OCI-LY3 (cell line): ENCODE measurements at regions not wholly inside any gene's neighbourhood (a gene's known extent, or its start where the extent isn't known, plus 50 kb on each side); places are given as distances from the start of the nearest gene placed in this dataset.

Source experiments
- CTCF ChIP-seq: fragments of 200-600, 300-600 bp; sonication (generic); IDR thresholded peaks from 2 replicates; pipeline ENCODE4 v1.5.1; 2014; ENCODE audit warnings: antibody characterized with exemption, low read length, low read depth
- EZH2phosphoT487 ChIP-seq: fragments of 200-600 bp; shearing (Covaris generic); IDR thresholded peaks from 2 replicates; pipeline ENCODE4 v1.6.1; 2018; ENCODE audit warnings: antibody characterized with exemption, mixed run types, low read depth

DNA sequence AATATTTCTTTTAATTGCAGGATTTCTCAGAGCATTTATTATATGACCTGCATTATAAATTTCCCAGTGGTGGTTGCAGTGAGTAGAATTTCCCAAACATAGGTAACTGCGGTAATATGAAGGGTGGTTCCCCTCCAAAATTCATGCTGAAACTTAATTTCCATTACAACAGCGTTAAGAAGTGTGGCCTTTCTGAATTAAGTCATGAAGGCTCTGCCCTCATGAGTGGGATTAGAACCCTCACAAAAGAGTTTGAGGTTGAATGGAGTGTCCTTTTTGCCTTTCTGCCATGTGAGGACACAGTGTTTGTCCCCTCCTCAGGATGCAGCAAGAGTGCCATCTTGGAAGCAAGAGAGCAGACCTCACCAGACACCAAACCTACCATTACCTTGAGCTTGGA is 233.6 kb downstream of the KTN1 start:
- no peak for TF ChIP-seq CTCF
- no peak for TF ChIP-seq EZH2phosphoT487
